ENCODE measurements at regions not wholly inside any gene's neighbourhood (a gene's known extent, or its start where the extent isn't known, plus 50 kb on each side); places are given as distances from the start of the nearest gene placed in this dataset.
"Not testable (repeated sequence)": the region's sequence is repeated elsewhere in the genome, so short reads cannot be mapped to it uniquely, and the experiment has no call there.

DNA sequence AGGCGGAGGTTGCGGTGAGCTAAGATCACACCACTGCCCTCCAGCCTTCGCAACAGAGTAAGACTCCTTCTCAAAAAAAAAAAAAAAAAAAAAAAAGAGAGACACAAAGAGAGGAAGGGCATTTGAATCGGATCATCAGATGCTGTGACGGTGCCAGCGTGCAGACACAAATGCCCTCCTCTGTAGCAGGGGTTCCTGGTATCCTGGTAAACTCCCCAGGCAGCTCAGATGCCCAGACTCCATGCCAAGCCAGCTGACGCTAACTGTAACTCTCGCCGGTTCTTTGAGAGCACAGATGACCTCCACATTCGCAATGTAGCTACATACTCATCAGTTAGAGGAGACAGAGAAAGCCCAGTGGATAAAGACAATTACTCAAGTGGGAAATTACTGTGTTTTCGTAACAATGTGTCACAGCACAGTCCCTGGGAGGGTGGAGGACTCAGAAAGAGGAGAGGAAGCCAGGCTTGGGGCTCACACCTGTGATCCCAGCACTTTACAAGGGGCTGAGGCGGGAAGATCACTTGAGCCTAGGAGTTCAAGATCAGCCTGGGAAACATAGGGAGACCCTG lies 153.1 kb downstream of the BRD1 start:
- no peak for DNase-seq

- DNase-seq, result no peak
These were observed 154.6 kb downstream of the BRD1 start for GRCh38 chr22:49673048-49673447.

- DNase-seq, result no peak
These were observed 155.6 kb downstream of the BRD1 start for GRCh38 chr22:49672014-49672516.

GRCh38 chr22:49671331-49672013 lies 156.2 kb downstream of the BRD1 start:
- DNase-seq, result no peak

GRCh38 chr22:49670456-49671330 lies 157.0 kb downstream of the BRD1 start:
- no peak for DNase-seq

- not testable (repeated sequence) for DNase-seq
These were observed 157.7 kb downstream of the BRD1 start for GRCh38 chr22:49669969-49670455.

GRCh38 chr22:49669427-49669968 lies 158.2 kb downstream of the BRD1 start:
- not testable (repeated sequence) for DNase-seq

GRCh38 chr22:49668402-49668801 lies 159.3 kb downstream of the BRD1 start:
- no peak for DNase-seq

- DNase-seq, result no peak
These were observed 160.4 kb downstream of the BRD1 start for GRCh38 chr22:49667236-49667635.

GRCh38 chr22:49666146-49666809 lies 161.4 kb downstream of the BRD1 start:
- no peak for DNase-seq

- no peak for DNase-seq
These were observed 162.8 kb downstream of the BRD1 start for GRCh38 chr22:49664891-49665290.

DNA sequence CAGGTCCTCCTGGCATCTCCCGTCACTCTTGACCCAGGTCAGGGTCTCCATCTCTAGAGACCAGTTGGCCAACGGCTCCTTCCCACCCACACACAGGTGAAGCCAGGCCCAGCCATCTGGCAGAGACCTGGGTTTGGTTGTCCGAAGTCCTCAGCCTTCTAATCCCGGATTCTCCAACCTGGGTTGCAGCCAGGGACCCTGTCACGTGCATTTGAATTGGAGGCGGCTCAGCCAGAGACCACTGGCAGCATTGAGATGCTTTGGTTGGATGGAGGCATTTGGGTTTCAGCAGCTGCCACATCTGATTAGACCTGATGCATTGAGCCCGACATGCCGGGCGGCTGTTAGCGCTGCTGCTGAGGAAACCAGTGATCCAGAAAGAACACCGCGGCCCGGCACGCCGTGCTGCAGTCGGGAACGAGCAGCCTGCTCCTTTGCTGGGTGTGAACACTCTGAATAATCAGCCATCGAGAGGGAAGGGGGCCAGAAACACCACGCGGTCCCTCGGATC lies 163.2 kb downstream of the BRD1 start:
- DNase-seq, result no peak

GRCh38 chr22:49663823-49664222 lies 163.8 kb downstream of the BRD1 start:
- no peak for DNase-seq

DNA sequence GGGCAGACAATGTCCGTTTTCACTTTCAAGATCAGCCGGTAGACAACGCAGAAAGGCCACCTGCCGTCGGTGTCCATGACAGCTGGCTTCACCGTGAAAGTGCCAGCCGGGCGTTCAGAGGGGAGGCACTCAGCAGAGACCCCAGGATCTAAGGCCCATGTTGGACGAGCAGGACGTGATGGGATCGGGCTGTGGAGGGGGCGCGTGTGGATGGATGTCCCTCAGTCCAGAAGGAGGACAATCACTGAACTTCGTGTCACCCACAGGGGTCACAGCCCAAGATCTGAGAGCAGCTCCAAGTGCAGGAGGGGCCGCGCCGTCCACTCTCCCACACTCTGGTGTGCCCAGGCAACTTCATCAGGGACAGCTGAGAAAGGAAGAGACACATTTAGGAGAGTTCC lies 164.4 kb downstream of the BRD1 start:
- DNase-seq, result no peak

DNA sequence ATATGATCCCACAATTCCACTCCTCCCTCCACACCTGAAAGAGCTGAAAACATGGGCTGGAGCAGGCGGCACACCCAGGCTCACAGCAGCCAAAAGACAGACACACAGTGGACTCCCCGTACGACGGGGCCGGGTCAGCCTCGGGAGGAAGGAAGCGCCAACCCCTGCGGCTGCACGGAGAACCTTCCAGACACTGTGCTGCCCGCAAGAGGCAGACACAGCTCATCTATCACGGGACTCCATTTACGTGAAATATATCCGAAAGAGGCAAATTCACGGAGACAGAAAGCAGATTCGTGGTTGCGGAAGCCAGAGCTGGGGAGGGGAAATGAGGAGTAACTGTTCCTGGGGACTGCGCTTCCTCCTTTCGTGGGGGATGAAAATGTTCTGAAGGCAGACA lies 165.0 kb downstream of the BRD1 start:
- no peak for DNase-seq

- no peak for DNase-seq
These were observed 166.6 kb downstream of the BRD1 start for GRCh38 chr22:49660794-49661781.

GRCh38 chr22:49660321-49660720 lies 167.4 kb downstream of the BRD1 start:
- DNase-seq, result no peak

- no peak for DNase-seq
These were observed 167.8 kb downstream of the BRD1 start for GRCh38 chr22:49659924-49660315.

DNA sequence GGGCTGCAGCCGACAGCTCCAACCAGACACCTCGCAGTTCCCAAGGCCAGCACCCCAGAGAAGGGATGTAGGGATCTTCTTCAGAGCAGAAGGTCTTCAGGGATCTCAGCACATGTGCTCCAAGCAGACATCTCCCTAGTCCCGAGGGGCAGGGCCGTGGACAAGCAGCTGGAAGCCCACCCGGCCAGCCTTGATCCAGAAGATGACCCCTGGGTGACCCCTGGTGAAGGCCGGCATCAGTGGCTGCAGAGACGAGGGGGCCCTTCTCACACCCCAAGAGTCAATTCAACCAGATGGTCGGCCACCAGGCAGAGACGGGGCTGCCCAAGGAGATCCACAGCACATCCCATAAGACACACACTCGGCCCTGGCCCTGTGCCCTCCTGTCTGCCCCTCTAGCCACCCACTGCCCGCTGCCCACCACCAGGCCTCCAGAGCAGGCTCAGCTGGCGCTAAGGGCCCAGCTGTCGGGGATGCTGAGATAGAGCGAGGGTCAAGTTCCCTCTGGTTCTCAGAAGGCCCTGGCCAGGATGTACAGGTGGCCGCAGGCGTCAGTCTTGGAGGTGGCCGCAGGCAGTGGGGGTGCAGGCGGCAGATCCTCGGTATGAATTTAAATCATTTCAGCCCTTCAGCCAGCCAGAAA lies 168.3 kb downstream of the BRD1 start:
- no peak for DNase-seq

DNA sequence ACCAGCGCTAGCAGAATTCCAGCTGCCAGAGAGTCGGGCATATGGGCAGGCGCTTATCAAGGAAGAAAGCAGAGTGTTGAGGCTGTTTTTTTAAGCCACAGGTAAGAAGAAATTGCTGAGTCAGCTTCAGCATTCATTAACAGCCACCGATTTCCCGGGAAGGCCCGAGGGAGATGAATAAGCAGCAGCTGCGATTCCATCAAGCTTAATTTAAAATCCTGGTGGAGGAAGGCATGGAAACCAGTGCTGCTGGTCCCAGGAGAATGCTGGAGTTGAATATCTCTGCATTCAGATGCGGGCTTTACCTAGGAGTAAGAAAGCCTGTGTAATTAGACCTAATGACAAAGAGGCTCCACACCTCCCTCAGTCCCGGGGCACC lies 168.8 kb downstream of the BRD1 start:
- DNase-seq, result no peak
